Right atrium auricular region (tissue), 2 donors: ENCODE measurements at regions not wholly inside any gene's neighbourhood (a gene's known extent, or its start where the extent isn't known, plus 50 kb on each side); places are given as distances from the start of the nearest gene placed in this dataset.

Source experiments
- DNase-seq: peaks from one replicate; pipeline ENCODE4 v3.0.0-alpha.2; 2019; ENCODE audit warnings: low spot score
- H3K27ac ChIP-seq, 2 donors: fragments of 200-600 bp; sonication (generic); 1 replicate in 1 of 2; 2 replicates in 1 of 2; pipeline ENCODE4 v1.5.1; 2016 to 2019
- H3K27me3 ChIP-seq, 2 donors: fragments of 200-600 bp; sonication (generic); one replicate each; pipeline versions ENCODE4 v1.5.1 to v1.6.0; 2017 to 2019
- H3K36me3 ChIP-seq: fragments of 200-600 bp; sonication (generic); one replicate; pipeline ENCODE4 v1.5.1; 2016
- H3K4me1 ChIP-seq, 2 donors: fragments of 200-600 bp; sonication (generic); one replicate each; pipeline versions ENCODE4 v1.5.1 to v1.6.0; 2017 to 2019
- H3K4me3 ChIP-seq, 2 donors: fragments of 200-600 bp; sonication (generic); 1 replicate in 1 of 2; 2 replicates in 1 of 2; pipeline ENCODE4 v1.5.1; 2017 to 2019; ENCODE audit warnings: mild to moderate bottlenecking in 1 of 2, moderate library complexity in 1 of 2
- H3K9me3 ChIP-seq, 2 donors: fragments of 200-600 bp; sonication (generic); one replicate each; pipeline ENCODE4 v1.5.1; 2019
- CTCF ChIP-seq, 2 donors: fragments of 200-600 bp; sonication (generic); IDR thresholded peaks; one replicate each; pipeline ENCODE4 v1.5.1; 2019; ENCODE audit warnings: antibody characterized with exemption in 2 of 2

- Histone ChIP-seq H3K4me1 (peaks cover 0 to 13% of the 10 kb centered on the region in 2 donors), H3K36me3 (no peaks in the 10 kb centered on the region), H3K27me3 (no peaks in the 10 kb centered on the region), H3K9me3 (no peaks in the 10 kb centered on the region), H3K4me3 (no peak overlapping the region), H3K27ac (no peak overlapping the region)
- no peak for DNase-seq
- TF ChIP-seq CTCF (IDR thresholded peaks at IDR 0.05), result no peak
Measured at GRCh38 chr2:136234261-136234660, 116.3 kb upstream of the CXCR4 start.

DNA sequence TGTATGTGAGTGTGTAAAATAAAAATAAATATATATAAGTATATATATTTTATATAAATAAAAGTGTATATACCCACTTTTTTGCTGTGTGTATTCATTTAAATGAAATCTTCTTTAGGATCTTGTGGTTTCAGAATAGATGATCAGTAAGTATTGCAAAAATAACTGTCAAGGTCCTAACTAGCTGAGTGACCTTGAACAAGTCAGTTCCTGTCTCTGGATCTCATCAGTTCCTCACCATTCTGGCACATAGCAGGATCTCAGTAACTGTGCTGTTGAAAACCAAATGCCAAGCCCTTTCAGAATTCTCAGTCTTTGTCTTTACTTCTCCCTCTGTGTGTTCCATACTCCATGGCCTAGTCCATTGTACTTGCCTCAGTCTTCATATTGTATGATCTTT, 115.3 kb upstream of the CXCR4 start:
- no peak for TF ChIP-seq CTCF (IDR thresholded peaks at IDR 0.05)
- peaks cover 0 to 5% of the 10 kb centered on the region in 2 donors for H3K4me1 ChIP-seq
- no peak for DNase-seq

DNA sequence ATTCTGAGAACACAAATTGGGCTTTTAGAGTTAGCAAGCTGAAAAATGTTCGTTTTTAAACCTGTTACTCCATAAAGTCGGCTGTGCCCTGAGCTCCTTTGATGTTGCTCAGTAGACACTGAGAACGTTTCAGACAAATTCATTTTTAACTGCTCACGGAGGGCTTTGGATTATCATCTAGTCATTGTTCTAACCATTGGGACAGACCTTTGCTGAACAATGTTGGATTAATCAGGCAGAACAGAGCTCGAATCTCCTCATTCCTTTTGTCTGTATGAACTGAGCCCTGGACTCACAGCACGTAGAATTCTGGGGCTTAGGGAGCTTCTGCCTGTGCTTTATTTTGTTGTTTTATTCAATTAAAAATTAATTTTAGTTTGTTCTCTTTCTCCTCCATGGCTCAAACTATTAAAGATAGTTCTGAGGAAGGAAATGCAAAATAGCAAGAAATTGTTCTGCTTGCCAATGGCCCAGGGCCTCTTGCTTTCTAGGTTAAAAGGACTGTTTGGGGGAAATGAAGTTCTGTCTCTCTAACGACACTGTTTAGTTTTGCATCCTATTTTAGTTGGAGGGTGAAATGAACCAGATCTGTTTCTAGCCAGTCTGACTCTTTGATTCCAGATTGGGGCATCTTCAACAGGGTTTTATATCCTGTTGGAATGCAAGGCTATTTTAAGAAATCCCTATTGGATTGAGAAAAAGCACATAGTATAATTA, 114.7 kb upstream of the CXCR4 start:
- TF ChIP-seq CTCF (IDR thresholded peaks at IDR 0.05), result no peak
- no peaks in the 10 kb centered on the region for H3K27me3 ChIP-seq

More for the DNA sequence above, 115.3 kb upstream of the CXCR4 start:
- H3K27me3 ChIP-seq, result no peaks in the 10 kb centered on the region
- no peak overlapping the region for H3K27ac ChIP-seq
- no peaks in the 10 kb centered on the region for H3K36me3 ChIP-seq
- no peak overlapping the region for H3K4me3 ChIP-seq
- H3K9me3 ChIP-seq, result no peaks in the 10 kb centered on the region

GRCh38 chr2:136230464-136230863, 112.5 kb upstream of the CXCR4 start:
- no peak for TF ChIP-seq CTCF (IDR thresholded peaks at IDR 0.05)
- no peaks in the 10 kb centered on the region for H3K36me3 ChIP-seq
- no peak for DNase-seq

More for the DNA sequence above, 114.7 kb upstream of the CXCR4 start:
- Histone ChIP-seq H3K4me1 (no peaks in the 10 kb centered on the region), H3K27ac (no peak overlapping the region), H3K4me3 (no peak overlapping the region), H3K36me3 (no peaks in the 10 kb centered on the region), H3K9me3 (no peaks in the 10 kb centered on the region)
- DNase-seq, result no peak

GRCh38 chr2:136226903-136227302, 109.0 kb upstream of the CXCR4 start:
- Histone ChIP-seq H3K27ac (no peak overlapping the region), H3K4me3 (no peak overlapping the region), H3K9me3 (no peaks in the 10 kb centered on the region), H3K36me3 (no peaks in the 10 kb centered on the region), H3K27me3 (no peaks in the 10 kb centered on the region), H3K4me1 (no peaks in the 10 kb centered on the region)
- DNase-seq, result no peak
- no peak for TF ChIP-seq CTCF (IDR thresholded peaks at IDR 0.05)

More at GRCh38 chr2:136230464-136230863, 112.5 kb upstream of the CXCR4 start:
- Histone ChIP-seq H3K27me3 (no peaks in the 10 kb centered on the region), H3K9me3 (no peaks in the 10 kb centered on the region), H3K4me3 (no peak overlapping the region), H3K4me1 (no peaks in the 10 kb centered on the region), H3K27ac (no peak overlapping the region)
